ENCODE measurements at regions not wholly inside any gene's neighbourhood (a gene's known extent, or its start where the extent isn't known, plus 50 kb on each side); places are given as distances from the start of the nearest gene placed in this dataset.

- TF ChIP-seq POLR2A (IDR thresholded peaks at IDR 0.05; ENCODE audit: low read length) (no peak), GATA1 (IDR thresholded peaks at IDR 0.05; ENCODE audit: low read depth, low read length) (no peak)
Measured at GRCh38 chr13:88585861-88586260, 914.7 kb downstream of the SLITRK5 start.

Measured in erythroblast (primary cell).